BJ (cell line): ENCODE measurements at regions not wholly inside any gene's neighbourhood (a gene's known extent, or its start where the extent isn't known, plus 50 kb on each side); places are given as distances from the start of the nearest gene placed in this dataset.
"Not testable (repeated sequence)": the region's sequence is repeated elsewhere in the genome, so short reads cannot be mapped to it uniquely, and the experiment has no call there.

ENCODE experiments used
- CTCF ChIA-PET: fragments of 350-600 bp; formaldehyde crosslinking; extraction: SDS; loops from one replicate; lab custom pipeline; 2021; ENCODE audit warnings: antibody characterized with exemption, inconsistent platforms; lab: Yijun Ruan, JAX
- POLR2A ChIA-PET: fragments of 300-600 bp; sonication (Branson Sonifier 250); formaldehyde crosslinking; extraction: SDS; loops from one replicate; lab custom pipeline; 2021; ENCODE audit warnings: antibody characterized with exemption; lab: Charles Lee
- DNase-seq: peaks from one replicate; pipeline ENCODE4 v3.0.0-alpha.2; 2011; ENCODE audit warnings: low read depth
- H3K27me3 ChIP-seq: 2 replicates; pipeline ENCODE4 v1.6.0; 2011; ENCODE audit warnings: low read length; ENCODE audit not compliant: control insufficient read depth, insufficient read depth
- H3K36me3 ChIP-seq: 2 replicates; pipeline ENCODE4 v1.5.1; 2011; ENCODE audit warnings: low read length; ENCODE audit not compliant: control insufficient read depth, insufficient read depth
- H3K4me3 ChIP-seq: 2 replicates; pipeline ENCODE4 v1.5.1; 2011; ENCODE audit warnings: low read depth, mild to moderate bottlenecking, control low read depth, low read length
- CTCF ChIP-seq: IDR thresholded peaks from 2 replicates; pipeline ENCODE4 v1.5.1; 2011; ENCODE audit warnings: low read depth, mild to moderate bottlenecking, control low read depth, inconsistent platforms, low read length, moderate library complexity; ENCODE audit not compliant: insufficient read depth

- ChIA-PET POLR2A (no interaction called here), CTCF (no interaction called here)
- no peak for TF ChIP-seq CTCF
- Histone ChIP-seq H3K4me3 (no peak overlapping the region), H3K27me3 (no peaks in the 10 kb centered on the region), H3K36me3 (no peaks in the 10 kb centered on the region)
- no peak for DNase-seq
Measured at GRCh38 chr2:89831641-89832498, 1140.4 kb downstream of the RPIA start.

GRCh38 chr2:89833116-89833779 lies 1141.8 kb downstream of the RPIA start:
- no peak for DNase-seq
- ChIA-PET CTCF (no interaction called here), POLR2A (no interaction called here)
- Histone ChIP-seq H3K4me3 (no peak overlapping the region), H3K36me3 (no peaks in the 10 kb centered on the region), H3K27me3 (no peaks in the 10 kb centered on the region)
- no peak for TF ChIP-seq CTCF

- POLR2A ChIA-PET: no interaction called here
Measured at GRCh38 chr2:89833780-89834117, 1142.3 kb downstream of the RPIA start.

GRCh38 chr2:89834306-89834705 lies 1142.8 kb downstream of the RPIA start:
- Histone ChIP-seq H3K4me3 (no peak overlapping the region), H3K36me3 (no peaks in the 10 kb centered on the region), H3K27me3 (no peaks in the 10 kb centered on the region)
- no peak for TF ChIP-seq CTCF
- ChIA-PET CTCF (no interaction called here), POLR2A (no interaction called here)
- DNase-seq: no peak

More at GRCh38 chr2:89833780-89834117, 1142.3 kb downstream of the RPIA start:
- no peak for DNase-seq
- no peaks in the 10 kb centered on the region for H3K27me3 ChIP-seq
- CTCF ChIA-PET: no interaction called here
- H3K36me3 ChIP-seq: no peaks in the 10 kb centered on the region
- no peak overlapping the region for H3K4me3 ChIP-seq
- TF ChIP-seq CTCF: no peak

GRCh38 chr2:89836326-89836725 lies 1144.9 kb downstream of the RPIA start:
- CTCF ChIA-PET, POLR2A ChIA-PET, H3K27me3 ChIP-seq, H3K36me3 ChIP-seq, H3K4me3 ChIP-seq, DNase-seq: not testable (repeated sequence)
